Mucosa of rectum (tissue), 2 donors: ENCODE measurements at regions not wholly inside any gene's neighbourhood (a gene's known extent, or its start where the extent isn't known, plus 50 kb on each side); places are given as distances from the start of the nearest gene placed in this dataset.

ENCODE experiments used
- H3K27ac ChIP-seq, 2 donors: one replicate each; pipeline ENCODE4 v1.7.0; 2013; ENCODE audit warnings: inconsistent platforms in 2 of 2, low read depth in 2 of 2, low read length in 2 of 2
- H3K27me3 ChIP-seq, 2 donors: one replicate each; pipeline ENCODE4 v1.7.0; 2013; ENCODE audit warnings: low read length in 2 of 2; ENCODE audit not compliant: control insufficient read depth in 2 of 2, insufficient read depth in 2 of 2
- H3K36me3 ChIP-seq, 2 donors: one replicate each; pipeline ENCODE4 v1.7.0; 2013; ENCODE audit warnings: low read length in 2 of 2; ENCODE audit not compliant: control insufficient read depth in 2 of 2, insufficient read depth in 2 of 2
- H3K4me1 ChIP-seq, 2 donors: one replicate each; pipeline ENCODE4 v1.7.0; 2013; ENCODE audit warnings: low read length in 2 of 2, mild to moderate bottlenecking in 1 of 2; ENCODE audit not compliant: control insufficient read depth in 2 of 2, insufficient read depth in 2 of 2
- H3K4me3 ChIP-seq, 2 donors: one replicate each; pipeline ENCODE4 v1.7.0; 2013; ENCODE audit warnings: low read length in 2 of 2
- H3K9ac ChIP-seq, 2 donors: one replicate each; pipeline ENCODE4 v1.7.0; 2013; ENCODE audit warnings: low read length in 2 of 2, low read depth in 1 of 2, mild to moderate bottlenecking in 1 of 2
- H3K9me3 ChIP-seq, 2 donors: one replicate each; pipeline ENCODE4 v1.7.0; 2013; ENCODE audit warnings: low read length in 2 of 2; ENCODE audit not compliant: control insufficient read depth in 2 of 2
- donor health status: healthy.
- donor health status: Normal muscosa, but diverticular disease.

GRCh38 chr2:139380051-139380450 is 599.9 kb upstream of the NXPH2 start:
- H3K4me1 ChIP-seq, result no peaks in the 10 kb centered on the region
- no peak overlapping the region for H3K4me3 ChIP-seq
- H3K27me3 ChIP-seq, result no peaks in the 10 kb centered on the region
- no peak overlapping the region for H3K27ac ChIP-seq
- no peaks in the 10 kb centered on the region for H3K36me3 ChIP-seq
- no peaks in the 10 kb centered on the region for H3K9me3 ChIP-seq
- no peak overlapping the region for H3K9ac ChIP-seq

GRCh38 chr2:139378373-139378772 is 598.2 kb upstream of the NXPH2 start:
- no peaks in the 10 kb centered on the region for H3K9me3 ChIP-seq
- no peaks in the 10 kb centered on the region for H3K27me3 ChIP-seq
- no peak overlapping the region for H3K4me3 ChIP-seq
- no peak overlapping the region for H3K27ac ChIP-seq
- H3K4me1 ChIP-seq, result no peaks in the 10 kb centered on the region
- no peaks in the 10 kb centered on the region for H3K36me3 ChIP-seq
- no peak overlapping the region for H3K9ac ChIP-seq

- no peaks in the 10 kb centered on the region for H3K27me3 ChIP-seq
- no peak overlapping the region for H3K9ac ChIP-seq
- H3K27ac ChIP-seq, result no peak overlapping the region
- H3K36me3 ChIP-seq, result no peaks in the 10 kb centered on the region
- H3K4me3 ChIP-seq, result no peak overlapping the region
- no peaks in the 10 kb centered on the region for H3K4me1 ChIP-seq
- H3K9me3 ChIP-seq, result no peaks in the 10 kb centered on the region
Measured at GRCh38 chr2:139374296-139374850, 594.2 kb upstream of the NXPH2 start.

GRCh38 chr2:139369423-139370409 is 589.5 kb upstream of the NXPH2 start:
- no peaks in the 10 kb centered on the region for H3K36me3 ChIP-seq
- H3K27ac ChIP-seq, result no peak overlapping the region
- H3K4me1 ChIP-seq, result no peaks in the 10 kb centered on the region
- no peak overlapping the region for H3K9ac ChIP-seq
- H3K4me3 ChIP-seq, result no peak overlapping the region
- no peaks in the 10 kb centered on the region for H3K27me3 ChIP-seq
- no peaks in the 10 kb centered on the region for H3K9me3 ChIP-seq

- no peak overlapping the region for H3K4me3 ChIP-seq
Measured at GRCh38 chr2:139367416-139367815, 587.2 kb upstream of the NXPH2 start.

GRCh38 chr2:139366681-139367080 is 586.5 kb upstream of the NXPH2 start:
- H3K36me3 ChIP-seq, result no peaks in the 10 kb centered on the region
- no peaks in the 10 kb centered on the region for H3K27me3 ChIP-seq
- no peak overlapping the region for H3K9ac ChIP-seq
- no peaks in the 10 kb centered on the region for H3K4me1 ChIP-seq
- H3K9me3 ChIP-seq, result no peaks in the 10 kb centered on the region
- H3K27ac ChIP-seq, result no peak overlapping the region
- no peak overlapping the region for H3K4me3 ChIP-seq

More at GRCh38 chr2:139367416-139367815, 587.2 kb upstream of the NXPH2 start:
- H3K27me3 ChIP-seq, result no peaks in the 10 kb centered on the region
- H3K4me1 ChIP-seq, result no peaks in the 10 kb centered on the region
- no peak overlapping the region for H3K27ac ChIP-seq
- H3K36me3 ChIP-seq, result no peaks in the 10 kb centered on the region
- H3K9me3 ChIP-seq, result no peaks in the 10 kb centered on the region
- H3K9ac ChIP-seq, result no peak overlapping the region

GRCh38 chr2:139365189-139365588 is 585.0 kb upstream of the NXPH2 start:
- Histone ChIP-seq H3K4me3 (no peak overlapping the region), H3K27me3 (no peaks in the 10 kb centered on the region), H3K27ac (no peak overlapping the region), H3K9me3 (no peaks in the 10 kb centered on the region), H3K9ac (no peak overlapping the region), H3K36me3 (no peaks in the 10 kb centered on the region), H3K4me1 (peaks cover 0 to under 1% of the 10 kb centered on the region in 2 donors)

GRCh38 chr2:139360654-139361053 is 580.5 kb upstream of the NXPH2 start:
- Histone ChIP-seq H3K9me3 (no peaks in the 10 kb centered on the region), H3K9ac (no peak overlapping the region), H3K36me3 (no peaks in the 10 kb centered on the region), H3K4me3 (no peak overlapping the region), H3K4me1 (peaks cover 0 to 3% of the 10 kb centered on the region in 2 donors), H3K27me3 (no peaks in the 10 kb centered on the region), H3K27ac (no peak overlapping the region)

GRCh38 chr2:139359818-139360217 is 579.6 kb upstream of the NXPH2 start:
- no peak overlapping the region for H3K9ac ChIP-seq
- H3K27me3 ChIP-seq, result no peaks in the 10 kb centered on the region
- no peak overlapping the region for H3K4me3 ChIP-seq
- peaks cover 0 to 3% of the 10 kb centered on the region in 2 donors for H3K4me1 ChIP-seq
- no peak overlapping the region for H3K27ac ChIP-seq
- no peaks in the 10 kb centered on the region for H3K9me3 ChIP-seq
- H3K36me3 ChIP-seq, result no peaks in the 10 kb centered on the region

GRCh38 chr2:139357972-139358371 is 577.8 kb upstream of the NXPH2 start:
- Histone ChIP-seq H3K4me3 (no peak overlapping the region), H3K27ac (no peak overlapping the region), H3K9ac (no peak overlapping the region), H3K27me3 (no peaks in the 10 kb centered on the region), H3K36me3 (no peaks in the 10 kb centered on the region), H3K4me1 (peaks cover 0 to 3% of the 10 kb centered on the region in 2 donors), H3K9me3 (no peaks in the 10 kb centered on the region)
